ENCODE measurements at regions not wholly inside any gene's neighbourhood (a gene's known extent, or its start where the extent isn't known, plus 50 kb on each side); places are given as distances from the start of the nearest gene placed in this dataset.
"Not testable (repeated sequence)": the region's sequence is repeated elsewhere in the genome, so short reads cannot be mapped to it uniquely, and the experiment has no call there.

DNA sequence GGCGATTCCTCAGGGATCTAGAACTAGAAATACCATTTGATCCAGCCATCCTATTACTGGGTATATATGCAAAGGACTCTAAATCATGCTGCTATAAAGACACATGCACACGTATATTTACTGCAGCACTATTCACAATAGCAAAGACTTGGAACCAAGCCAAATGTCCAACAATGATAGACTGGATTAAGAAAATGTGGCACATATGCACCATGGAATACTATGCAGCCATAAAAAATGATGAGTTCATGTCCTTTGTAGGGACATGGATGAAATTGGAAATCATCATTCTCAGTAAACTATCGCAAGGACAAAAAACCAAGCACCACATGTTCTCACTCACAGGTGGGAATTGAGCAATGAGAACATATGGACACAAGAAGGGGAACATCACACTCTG is 93.1 kb upstream of the NT5E start:
- not testable (repeated sequence) for DNase-seq

DNA sequence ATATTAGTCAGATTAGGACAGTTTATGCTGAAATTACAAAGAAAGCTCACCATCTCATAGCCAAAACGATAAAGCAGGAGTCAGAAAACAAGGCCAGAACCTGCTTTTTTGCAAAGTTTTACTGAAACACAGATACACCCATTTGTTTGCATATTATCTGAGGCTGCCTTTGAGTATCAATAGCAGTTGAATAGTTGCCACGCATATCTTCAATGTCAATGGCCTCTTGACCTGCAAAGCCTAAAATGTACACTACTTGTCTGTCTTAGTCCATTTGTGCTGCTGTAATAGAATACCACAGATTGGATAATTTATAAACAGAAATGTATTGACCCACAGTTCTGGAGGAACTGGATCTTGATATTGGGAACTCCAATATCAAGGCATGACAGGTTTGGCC is 94.1 kb upstream of the NT5E start:
- no peak for DNase-seq

DNA sequence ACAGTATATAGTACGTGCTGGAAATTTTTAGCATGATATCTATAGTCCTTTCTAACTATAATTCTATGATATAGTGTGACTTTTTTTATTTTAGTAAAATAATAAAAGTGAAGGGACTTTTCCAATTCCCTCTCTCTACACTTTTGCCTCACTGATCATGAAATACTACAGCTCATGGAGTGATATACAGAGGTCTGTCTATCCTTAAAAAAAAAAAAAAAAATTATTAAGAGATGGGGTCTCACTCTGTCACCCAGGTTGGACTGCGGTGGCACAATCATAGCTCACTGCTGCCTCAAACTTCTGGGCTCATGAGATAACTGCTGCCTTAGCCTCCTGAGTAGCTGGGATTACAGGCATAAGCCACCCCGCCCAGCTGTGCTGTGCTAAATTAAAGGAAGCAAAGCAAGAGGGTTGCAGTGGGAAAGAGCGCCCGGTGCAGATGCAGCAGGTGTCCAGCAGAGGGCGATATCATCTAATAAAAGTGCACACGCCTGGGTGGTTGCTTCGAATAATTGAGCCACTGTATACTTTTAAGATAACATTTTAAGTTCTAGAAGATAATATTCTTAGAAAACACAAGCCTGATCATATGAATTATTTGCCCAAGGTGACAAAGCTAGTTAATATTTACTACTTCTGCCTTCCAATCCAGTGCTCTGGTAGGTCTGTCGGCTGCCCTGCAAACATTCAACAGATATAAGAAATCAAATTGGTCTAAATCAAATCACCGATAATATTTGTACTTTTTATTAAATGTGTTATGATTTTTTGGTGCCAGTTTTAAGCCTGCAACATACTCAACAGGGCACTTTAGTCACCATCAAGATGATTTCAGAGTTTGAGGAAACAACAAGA is 94.9 kb upstream of the NT5E start:
- peak; percentile 49 for DNase-seq

DNA sequence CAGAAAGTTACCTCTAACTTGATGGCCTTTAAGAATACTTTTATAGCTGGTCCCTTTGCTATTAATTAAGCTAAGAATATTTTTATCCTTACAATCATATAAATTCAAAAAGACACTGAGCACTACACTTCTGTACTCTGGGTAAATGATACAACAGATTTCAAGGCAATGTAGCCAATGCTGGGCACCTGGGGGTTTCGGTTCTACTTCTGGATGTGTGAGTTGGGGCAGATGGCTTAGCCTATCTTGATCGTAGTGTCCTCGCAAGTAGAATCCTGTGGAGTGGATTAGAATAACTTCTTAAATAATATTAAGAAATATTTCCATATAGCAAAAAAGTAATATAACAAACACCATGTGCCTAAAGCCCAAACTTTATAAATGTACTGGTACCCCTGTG is 96.9 kb upstream of the NT5E start:
- no peak for DNase-seq

DNA sequence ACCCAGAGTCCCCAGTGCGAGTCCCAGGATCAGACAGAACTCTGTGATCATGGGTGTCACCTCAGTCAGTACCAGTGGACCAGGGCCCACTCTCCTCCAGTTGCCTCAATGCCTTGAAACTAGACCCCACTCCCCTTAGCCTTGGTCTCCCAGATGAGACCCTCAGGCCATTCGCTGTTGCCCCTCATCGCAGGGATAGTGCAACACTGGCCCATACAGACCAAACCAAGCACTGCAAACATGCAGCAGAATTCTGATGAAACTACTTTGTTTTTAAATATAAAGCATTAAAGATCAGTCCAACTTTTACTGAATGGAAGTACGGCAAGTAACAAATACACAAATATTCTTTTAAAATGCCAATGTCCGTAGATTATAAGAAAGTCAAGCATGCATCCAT is 101.2 kb upstream of the NT5E start:
- DNase-seq: no peak

DNA sequence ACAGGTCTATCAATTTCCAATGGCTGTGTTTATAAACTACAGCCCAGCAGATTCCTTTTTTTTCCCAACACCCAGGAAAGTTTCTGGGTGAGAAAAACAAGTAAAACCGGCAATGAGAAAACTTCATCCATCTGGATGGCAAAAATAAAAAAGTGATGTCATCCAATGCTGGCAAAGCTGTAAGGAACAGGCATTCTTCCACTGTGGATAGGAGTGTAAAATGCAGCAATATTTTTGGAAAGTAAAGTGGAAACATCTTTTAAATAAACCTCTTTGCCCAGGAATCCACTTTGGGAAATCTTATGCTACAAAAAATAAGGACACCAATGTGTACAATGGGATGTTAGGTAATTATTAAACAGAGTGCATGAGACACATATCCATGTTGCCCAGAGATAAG is 102.1 kb upstream of the NT5E start:
- DNase-seq: no peak

DNA sequence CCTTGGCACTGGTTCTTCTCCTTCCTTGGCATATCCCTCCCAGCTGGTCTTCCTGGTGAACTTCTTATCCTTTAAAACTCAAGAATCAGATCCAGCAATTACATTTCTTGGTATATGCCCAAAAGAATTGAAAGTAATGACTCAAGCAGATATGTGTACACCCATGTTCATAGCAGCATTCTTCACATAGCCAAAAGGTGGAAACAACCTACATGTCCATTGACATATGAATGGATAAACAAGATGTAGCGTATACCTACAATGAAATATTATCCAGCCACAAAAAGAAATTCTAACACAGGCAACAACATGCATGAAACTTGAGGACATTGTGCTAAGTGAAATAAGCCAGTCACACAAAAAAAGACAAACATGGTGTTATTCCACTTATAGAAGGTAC is 103.7 kb upstream of the NT5E start:
- no peak for DNase-seq

DNA sequence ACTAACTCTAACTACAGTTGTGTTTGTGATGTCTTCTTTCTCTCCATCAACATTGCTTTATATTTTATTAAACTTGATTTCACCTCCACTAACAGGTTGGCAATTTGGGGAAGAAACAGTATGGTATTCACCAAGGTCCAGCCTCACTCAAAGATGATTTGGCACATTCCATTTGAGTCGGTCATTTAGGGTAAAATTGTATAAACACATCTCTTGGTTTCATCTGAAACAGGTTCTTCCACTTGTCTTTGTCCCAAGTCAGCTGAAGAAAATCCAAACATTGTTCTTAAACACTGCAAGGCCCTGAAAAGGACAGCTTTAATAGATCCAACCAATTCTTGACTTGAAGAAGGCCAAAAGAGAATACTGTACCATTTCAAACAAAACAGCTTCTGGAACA is 104.9 kb upstream of the NT5E start:
- no peak for DNase-seq

DNA sequence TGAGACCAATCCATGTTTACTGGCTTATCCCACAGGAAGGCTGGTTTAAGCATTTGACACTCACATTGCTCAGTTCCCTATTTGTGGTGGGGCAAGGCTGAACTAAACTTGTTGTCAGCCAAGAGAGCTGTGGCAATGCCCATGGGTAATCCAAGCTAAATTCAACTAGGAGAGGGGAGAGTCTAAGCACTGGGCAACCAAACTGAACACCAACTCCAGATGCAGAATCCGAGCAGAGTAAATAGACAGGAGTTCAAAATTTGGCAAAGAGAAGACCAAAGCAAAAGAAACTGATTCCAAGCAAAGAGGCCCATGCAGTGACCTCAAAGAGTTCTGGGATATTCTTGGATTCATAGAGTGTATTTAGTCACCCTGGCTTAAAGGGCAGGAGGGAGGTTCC is 106.5 kb upstream of the NT5E start:
- no peak for DNase-seq

DNA sequence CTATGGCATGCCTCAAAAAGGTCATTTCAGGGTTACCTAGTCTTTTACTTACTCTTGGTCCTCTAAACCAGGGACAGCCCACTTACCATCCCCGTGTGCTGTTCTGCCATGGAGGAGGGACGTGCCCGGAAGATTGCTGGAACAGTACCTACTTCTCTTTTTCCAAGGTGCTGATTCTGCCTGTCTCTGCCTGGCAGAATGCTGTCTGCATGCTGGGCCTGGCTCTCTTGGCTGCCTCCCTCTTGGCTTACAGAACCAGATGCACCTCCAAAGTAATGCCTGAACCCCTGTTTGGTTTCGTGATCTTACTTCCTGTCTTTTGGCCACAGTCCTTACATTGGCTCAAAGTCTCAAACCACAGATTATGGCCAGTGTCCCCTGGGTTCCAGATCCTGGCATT is 120.7 kb upstream of the NT5E start:
- DNase-seq: no peak

DNA sequence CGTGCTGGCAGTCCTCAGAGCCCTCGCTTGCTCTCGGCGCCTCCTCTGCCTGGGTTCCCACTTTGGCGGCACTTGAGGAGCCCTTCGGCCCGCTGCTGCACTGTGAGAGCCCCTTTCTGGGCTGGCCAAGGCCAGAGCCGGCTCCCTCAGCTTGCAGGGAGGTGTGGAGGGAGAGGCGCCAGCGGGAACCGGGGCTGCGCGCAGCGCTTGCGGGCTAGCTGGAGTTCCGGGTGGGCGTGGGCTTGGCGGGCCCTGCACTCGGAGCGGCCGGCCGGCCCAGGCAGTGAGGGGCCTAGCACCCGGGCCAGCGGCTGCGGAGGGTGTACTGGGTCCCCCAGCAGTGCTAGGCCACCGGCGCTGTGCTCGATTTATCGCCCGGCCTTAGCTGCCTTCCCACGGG is 124.1 kb upstream of the NT5E start:
- not testable (repeated sequence) for DNase-seq

DNA sequence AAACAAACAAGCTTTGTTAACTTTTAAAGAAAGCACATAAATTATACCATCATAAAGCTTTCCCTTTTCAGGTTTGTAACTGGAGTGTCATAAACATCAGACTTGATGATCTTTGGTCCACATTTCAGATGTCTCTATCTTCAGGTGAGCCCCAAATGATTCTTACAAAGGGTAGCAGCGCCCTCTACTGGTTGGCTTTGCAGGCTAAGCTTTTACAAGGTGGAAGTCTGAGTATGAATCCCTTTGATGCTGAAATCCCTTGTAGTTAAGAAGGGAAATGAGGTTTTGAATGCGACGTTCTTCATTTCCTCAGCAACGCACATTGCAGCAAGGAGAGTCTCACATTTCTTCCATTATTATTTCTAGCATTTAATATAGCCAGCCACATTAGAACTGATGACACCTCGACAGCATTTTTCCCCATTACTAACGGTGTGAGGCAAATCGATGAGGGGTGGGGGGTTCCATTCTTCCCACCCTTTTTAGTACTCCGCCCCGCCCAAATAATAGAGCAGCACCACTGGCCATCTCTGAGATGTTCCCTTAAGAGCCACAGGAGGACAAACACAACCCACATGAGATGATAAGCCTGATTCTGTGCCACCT is 126.3 kb upstream of the NT5E start:
- DNase-seq: peak; percentile 55

DNA sequence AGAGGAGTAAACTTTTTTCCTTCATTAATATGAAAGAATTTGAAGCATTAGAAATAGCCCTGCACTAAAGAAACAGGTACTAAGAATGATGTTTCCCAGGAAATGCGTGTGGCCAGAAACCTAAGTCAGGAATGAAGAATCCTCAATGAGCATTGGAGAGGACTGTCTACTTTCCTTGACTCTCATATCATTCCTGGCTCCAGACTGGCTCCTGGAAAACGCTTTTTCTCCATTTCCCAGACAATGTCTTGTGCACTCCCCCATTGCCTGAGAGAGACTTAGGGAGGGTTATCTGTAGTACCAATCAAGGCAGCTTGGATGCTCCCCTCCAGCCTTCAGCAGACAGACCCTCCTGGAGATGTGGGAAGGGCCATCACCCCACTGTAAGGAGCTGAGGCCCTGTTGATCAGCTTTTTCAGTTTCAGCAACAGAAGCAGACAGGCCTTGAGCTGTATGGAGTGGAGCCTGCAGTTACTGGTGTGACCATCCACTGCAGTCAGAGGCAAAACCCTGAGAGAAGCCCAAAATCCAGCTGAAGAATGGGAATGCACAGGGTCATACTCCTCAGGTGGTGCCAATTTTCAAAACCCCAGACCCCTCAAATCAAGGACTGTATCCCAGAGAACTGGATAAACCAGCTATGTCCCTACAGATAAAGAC is 127.3 kb upstream of the NT5E start:
- DNase-seq: no peak

DNA sequence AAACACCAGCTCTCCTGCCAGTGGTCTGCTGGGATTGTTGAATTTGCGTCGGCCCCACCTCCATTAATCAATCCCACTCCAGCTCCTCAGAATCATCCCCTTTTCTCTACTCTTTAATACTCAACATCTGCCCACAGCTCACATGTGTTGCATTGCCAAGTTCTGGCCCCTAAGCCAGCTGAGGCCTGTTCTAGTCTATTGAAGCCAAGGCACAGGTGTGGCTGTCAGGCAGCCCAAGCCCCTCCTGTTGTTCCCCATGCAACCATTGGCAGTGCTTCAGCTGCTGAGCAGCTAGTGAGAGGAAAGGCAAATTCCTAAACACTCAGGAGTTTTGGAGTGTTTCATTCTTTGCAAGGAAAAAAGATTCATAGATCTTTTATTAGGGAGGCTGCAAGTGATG is 128.0 kb upstream of the NT5E start:
- DNase-seq: no peak

DNA sequence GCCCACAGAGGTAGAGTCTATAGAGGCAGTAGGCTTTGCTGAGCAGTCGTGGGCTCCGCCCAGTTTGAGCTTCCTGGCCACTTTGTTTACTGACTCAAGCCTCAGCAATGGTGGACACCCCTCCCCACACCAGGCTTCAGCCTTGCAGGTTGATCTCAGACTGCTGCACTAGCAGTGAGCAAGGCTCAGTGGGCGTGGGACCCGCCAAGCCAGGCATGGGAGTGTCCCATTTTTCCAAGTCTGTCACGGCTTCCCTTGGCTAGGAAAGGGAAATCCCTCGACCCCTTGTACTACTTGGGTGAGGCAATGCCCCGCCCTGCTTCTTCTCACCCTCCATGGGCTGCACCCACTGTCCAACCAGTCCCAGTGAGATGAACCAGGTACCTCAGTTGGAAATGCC is 135.3 kb upstream of the NT5E start:
- no peak for DNase-seq

DNA sequence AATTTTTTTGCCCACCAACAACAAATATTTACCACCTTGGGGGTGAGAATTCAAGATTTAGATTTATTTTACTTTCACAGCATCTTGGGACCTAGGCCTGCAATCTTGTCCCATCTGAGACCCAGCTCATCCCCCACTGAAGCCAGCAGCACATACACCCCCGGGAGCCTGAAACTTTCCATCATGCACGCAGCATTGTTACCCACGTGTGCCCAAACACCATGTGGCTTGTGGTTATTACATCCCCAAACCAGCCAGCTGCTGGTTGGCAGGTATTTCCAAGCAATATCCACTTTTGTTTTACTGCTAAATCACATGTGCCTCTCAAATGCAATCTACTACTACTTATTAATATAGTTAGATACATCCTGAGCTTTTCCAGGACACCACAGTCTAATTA is 149.3 kb upstream of the NT5E start:
- no peak for DNase-seq

DNA sequence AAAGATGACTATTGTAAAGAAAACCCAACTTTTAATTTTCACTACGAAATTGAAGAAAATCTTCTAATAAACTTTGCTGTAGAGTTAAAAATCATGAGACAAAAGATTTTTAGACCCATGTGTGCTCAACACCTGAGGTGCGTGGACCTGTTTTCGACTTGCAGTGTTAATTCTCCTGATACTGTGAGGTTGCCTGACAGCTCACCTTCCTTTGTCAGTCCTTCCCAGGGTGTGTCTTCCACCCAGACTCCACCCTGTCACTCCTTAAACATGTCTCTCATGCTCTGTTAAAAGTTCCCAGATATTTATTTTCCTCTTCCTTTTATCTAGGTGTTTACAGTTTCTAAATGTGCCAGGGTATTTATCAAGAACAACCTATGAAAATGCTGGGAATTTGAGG is 151.3 kb upstream of the NT5E start:
- no peak for DNase-seq

DNA sequence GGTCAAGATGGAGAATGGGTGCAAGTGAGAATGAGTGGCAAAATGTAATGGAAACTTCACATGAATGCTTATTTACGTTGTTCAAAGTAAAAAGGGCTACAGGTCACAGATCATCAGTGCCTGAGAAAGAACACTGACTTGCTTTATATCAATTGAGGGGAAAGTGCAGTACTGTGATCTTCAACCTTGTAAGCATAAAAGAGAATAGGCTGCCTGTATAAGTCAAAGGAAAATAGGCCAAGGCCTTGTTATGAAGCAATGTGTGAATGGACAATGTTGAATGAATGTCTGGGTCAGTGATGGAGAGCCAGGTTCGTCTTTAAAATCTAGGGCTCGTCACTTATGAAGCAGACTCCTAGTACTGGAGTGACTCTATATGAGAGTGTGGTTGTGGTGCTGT is 158.6 kb upstream of the NT5E start:
- DNase-seq: no peak

DNA sequence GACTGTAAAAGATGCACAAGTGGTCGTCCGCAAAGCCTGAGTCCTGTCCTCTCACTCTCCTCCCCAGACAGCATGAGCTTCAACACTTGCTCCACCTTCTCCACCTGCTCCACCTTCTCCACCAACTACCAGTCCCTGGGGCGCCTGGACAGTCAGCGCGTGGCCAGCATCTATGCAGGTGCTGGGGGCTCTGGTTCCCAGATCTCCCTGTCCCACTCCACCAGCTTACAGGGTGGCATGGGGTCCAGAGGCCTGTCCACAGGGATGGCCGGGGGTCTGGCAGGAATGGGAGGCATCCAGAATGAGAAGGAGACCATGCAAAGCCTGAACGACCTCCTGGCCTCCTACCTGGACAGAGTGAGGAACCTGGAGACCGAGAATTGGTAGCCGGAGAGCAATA is 162.2 kb upstream of the NT5E start:
- DNase-seq: no peak

DNA sequence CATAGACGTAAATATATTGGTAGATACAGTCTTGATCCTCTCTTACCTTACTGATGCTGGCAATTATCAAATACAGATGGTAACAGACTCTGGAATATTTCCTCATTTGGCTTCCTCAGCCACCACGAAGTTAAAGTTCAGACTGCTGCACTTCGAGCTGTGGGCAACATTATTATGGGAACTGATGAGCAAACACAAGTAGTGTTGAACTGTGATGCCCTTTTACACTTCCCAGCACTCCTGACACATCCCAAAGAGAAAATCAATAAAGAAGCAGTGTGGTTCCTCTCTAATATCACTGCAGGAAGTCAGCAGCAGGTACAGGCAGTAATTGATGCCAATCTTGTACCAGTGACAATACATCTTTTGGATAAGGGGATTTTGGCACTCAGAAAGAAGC is 162.7 kb upstream of the NT5E start:
- DNase-seq: no peak

DNA sequence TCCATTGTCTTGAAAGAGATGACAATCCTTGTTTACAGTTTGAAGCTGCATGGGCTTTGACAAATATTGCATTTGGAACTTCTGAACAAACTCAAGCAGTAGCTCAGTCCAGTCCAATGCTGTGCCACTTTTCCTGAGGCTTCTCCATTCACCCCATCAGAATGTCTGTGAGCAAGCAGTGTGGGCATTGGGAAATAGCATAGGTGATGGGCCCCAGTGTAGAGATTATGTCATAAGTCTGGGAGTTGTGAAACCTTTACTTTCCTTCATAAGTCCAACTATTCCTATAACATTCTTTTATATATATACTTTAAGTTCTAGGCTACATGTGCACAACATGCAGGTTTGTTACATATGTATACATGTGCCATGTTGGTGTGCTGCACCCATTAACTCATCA is 163.4 kb upstream of the NT5E start:
- DNase-seq: not testable (repeated sequence)

DNA sequence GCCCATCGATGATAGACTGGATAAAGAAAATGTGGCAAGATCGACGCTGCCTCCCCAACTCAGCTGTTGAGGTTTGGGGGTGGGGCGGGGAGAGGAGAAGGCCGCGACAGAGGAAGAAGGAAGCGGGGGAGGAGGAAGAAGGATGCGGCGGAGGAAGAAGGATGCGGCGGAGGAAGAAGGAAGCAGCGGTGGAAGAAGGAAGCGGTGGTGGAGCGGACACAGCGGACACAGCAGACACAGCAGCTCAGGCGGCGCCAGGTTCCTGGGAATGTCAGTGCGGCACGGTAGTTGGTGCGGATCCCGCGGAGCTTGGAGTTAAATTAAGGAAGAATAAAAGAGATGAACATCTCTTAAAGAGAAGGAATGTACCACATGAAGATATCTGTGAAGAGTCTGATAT is 163.9 kb upstream of the NT5E start:
- DNase-seq: no peak

DNA sequence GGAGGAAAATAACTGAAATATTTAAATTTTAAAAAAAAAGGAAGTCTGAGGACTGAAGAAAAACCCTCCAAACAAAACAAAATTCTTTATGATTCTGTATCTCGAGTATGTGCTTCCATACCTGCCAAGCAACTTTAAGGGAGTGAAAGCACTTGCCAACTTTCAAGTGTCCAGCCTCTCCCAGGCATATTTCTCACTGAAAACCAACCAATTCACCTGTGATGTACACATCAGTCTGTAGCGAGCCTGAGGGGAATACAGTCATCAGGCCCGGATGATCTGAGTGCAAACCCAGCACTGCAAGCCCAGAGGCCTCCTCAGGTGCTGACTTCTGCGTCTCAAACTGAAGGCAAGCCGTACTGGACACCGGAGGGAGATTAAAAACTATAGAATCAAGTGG is 164.8 kb upstream of the NT5E start:
- no peak for DNase-seq

DNA sequence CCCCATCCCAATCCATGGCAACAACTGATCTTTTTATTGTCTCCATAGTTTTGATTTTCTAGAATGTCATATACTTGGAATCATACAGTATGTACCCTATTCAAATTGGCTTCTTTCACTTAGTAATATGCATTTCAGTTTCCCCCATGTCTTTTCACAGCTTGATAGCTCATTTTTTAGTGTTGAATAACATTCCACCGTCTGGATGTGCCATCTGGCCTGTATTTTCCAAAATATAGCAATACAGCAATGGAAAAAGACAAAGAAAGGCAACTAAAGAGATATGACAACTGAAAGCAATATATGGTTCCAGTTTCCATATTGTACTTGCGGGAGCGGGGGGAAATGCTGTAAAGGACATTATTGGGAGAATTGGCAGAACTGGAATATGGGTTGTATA is 166.4 kb upstream of the NT5E start:
- DNase-seq: no peak

Measured in NCI-H2171 treated with DMSO at 0.1 percent for 48 hours (cell line).